Neural cell (in vitro differentiated cells): ENCODE measurements at regions not wholly inside any gene's neighbourhood (a gene's known extent, or its start where the extent isn't known, plus 50 kb on each side); places are given as distances from the start of the nearest gene placed in this dataset.
A peak's percentile ranks its signal among the peaks of the same experiment; 100 is the strongest.

ENCODE experiments used
- H2AFZ ChIP-seq: fragments of 200-600, 300-800 bp; sonication (generic), shearing (Covaris generic); 2 replicates; pipeline ENCODE4 v1.6.0; 2014; ENCODE audit warnings: low read depth, mild to moderate bottlenecking, antibody characterized with exemption, low read length, moderate library complexity
- H3F3A ChIP-seq: fragments of 200-600 bp; shearing (Covaris generic); 2 replicates; pipeline ENCODE4 v1.6.1; 2016; ENCODE audit warnings: mild to moderate bottlenecking, moderate library complexity, mixed read lengths, antibody characterized with exemption, low read length; ENCODE audit not compliant: insufficient read depth, poor library complexity, severe bottlenecking
- H3K27ac ChIP-seq: fragments of 200-600, 300-800 bp; sonication (generic), shearing (Covaris generic); 2 replicates; pipeline ENCODE4 v1.5.1; 2014; ENCODE audit warnings: mild to moderate bottlenecking, low read length, moderate library complexity
- H3K27me3 ChIP-seq: fragments of 300-800, 200-600 bp; sonication (generic), shearing (Covaris generic); 2 replicates; pipeline ENCODE4 v1.6.0; 2014; ENCODE audit warnings: mild to moderate bottlenecking, low read depth, low read length, moderate library complexity; ENCODE audit not compliant: insufficient read depth
- H3K36me3 ChIP-seq: fragments of 300-800, 200-600 bp; sonication (generic), shearing (Covaris generic); 2 replicates; pipeline ENCODE4 v1.5.1; 2014; ENCODE audit warnings: mild to moderate bottlenecking, antibody characterized with exemption, low read length, moderate library complexity; ENCODE audit not compliant: insufficient read depth
- H3K4me2 ChIP-seq: fragments of 300-800, 200-600 bp; sonication (generic), shearing (Covaris generic); 2 replicates; pipeline ENCODE4 v1.6.0; 2014; ENCODE audit warnings: mild to moderate bottlenecking, low read length
- H3K4me3 ChIP-seq: fragments of 300-800, 200-600 bp; sonication (generic), shearing (Covaris generic); 2 replicates; pipeline ENCODE4 v1.5.1; 2014; ENCODE audit warnings: mild to moderate bottlenecking, low read length, moderate library complexity
- H3K79me2 ChIP-seq: fragments of 200-600 bp; shearing (Covaris generic); replicated peaks from 2 replicates; pipeline ENCODE4 v1.6.0; 2014; ENCODE audit warnings: mild to moderate bottlenecking, low read length, moderate library complexity; ENCODE audit not compliant: insufficient read depth
- H3K9ac ChIP-seq: fragments of 300-800, 200-600 bp; sonication (generic), shearing (Covaris generic); 2 replicates; pipeline ENCODE4 v1.6.1; 2016; ENCODE audit warnings: mild to moderate bottlenecking, low read length, mixed read lengths
- H3K9me2 ChIP-seq: fragments of 200-600 bp; shearing (Covaris generic); 2 replicates; pipeline ENCODE4 v1.6.1; 2016; ENCODE audit warnings: mild to moderate bottlenecking, low read length, mixed read lengths; ENCODE audit not compliant: insufficient read depth
- H3K9me3 ChIP-seq: fragments of 200-600, 300-800 bp; sonication (generic), shearing (Covaris generic); 2 replicates; pipeline ENCODE4 v1.6.1; 2016; ENCODE audit warnings: mild to moderate bottlenecking, mixed run types, low read length, moderate library complexity, mixed read lengths
- H4K20me1 ChIP-seq: fragments of 200-600 bp; shearing (Covaris generic); 2 replicates; pipeline ENCODE4 v1.6.1; 2016; ENCODE audit warnings: mild to moderate bottlenecking, mixed run types; ENCODE audit not compliant: insufficient read depth
- EP300 ChIP-seq: fragments of 450-650 bp; conservative IDR thresholded peaks from 2 replicates; pipeline ENCODE4 v1.6.1; 2014; ENCODE audit warnings: antibody characterized with exemption, mild to moderate bottlenecking, moderate library complexity; ENCODE audit not compliant: poor library complexity, severe bottlenecking
- EZH2 ChIP-seq: fragments of 200-600, 300-800 bp; shearing (Covaris generic), sonication (generic); IDR thresholded peaks from 2 replicates; pipeline ENCODE4 v1.6.1; 2014; ENCODE audit warnings: antibody characterized with exemption, low read length, borderline replicate concordance, mild to moderate bottlenecking; ENCODE audit not compliant: insufficient read depth, poor library complexity, severe bottlenecking
- MXI1 ChIP-seq: fragments of 450-650 bp; conservative IDR thresholded peaks from 2 replicates; pipeline ENCODE4 v1.6.1; 2014; ENCODE audit warnings: antibody characterized with exemption, mild to moderate bottlenecking; ENCODE audit not compliant: poor library complexity, severe bottlenecking
- POLR2AphosphoS5 ChIP-seq: IDR thresholded peaks from 2 replicates; pipeline ENCODE4 v1.6.1; 2012
- RAD21 ChIP-seq: fragments of 450-650 bp; conservative IDR thresholded peaks from 2 replicates; pipeline ENCODE4 v1.6.1; 2014; ENCODE audit warnings: antibody characterized with exemption, mild to moderate bottlenecking, moderate library complexity
- SMC3 ChIP-seq: fragments of 450-650 bp; conservative IDR thresholded peaks from 2 replicates; pipeline ENCODE4 v1.6.1; 2014; ENCODE audit warnings: antibody characterized with exemption, mild to moderate bottlenecking, moderate library complexity; ENCODE audit not compliant: poor library complexity
- TAF1 ChIP-seq: IDR thresholded peaks from 2 replicates; pipeline ENCODE4 v1.6.1; 2012; ENCODE audit warnings: low read depth
- TF ChIP-seq, protein P1 (sequence below): IDR thresholded peaks from 2 replicates; pipeline ENCODE4 v1.6.1; 2012; ENCODE audit warnings: borderline replicate concordance
- TF ChIP-seq, protein P2 (sequence below): fragments of 450-650 bp; IDR thresholded peaks from 2 replicates; pipeline ENCODE4 v1.5.1; 2014; ENCODE audit warnings: antibody characterized with exemption, mild to moderate bottlenecking, moderate library complexity; ENCODE audit not compliant: poor library complexity, severe bottlenecking

- Histone ChIP-seq H3K79me2 (no peaks in the 10 kb centered on the region), H3F3A (no peaks in the 10 kb centered on the region), H3K4me3 (peak overlapping the region; percentile 62), H4K20me1 (no peaks in the 10 kb centered on the region), H3K27ac (no peak overlapping the region), H3K9me3 (no peaks in the 10 kb centered on the region), H3K36me3 (no peaks in the 10 kb centered on the region), H3K9me2 (no peaks in the 10 kb centered on the region), H2AFZ (no peak overlapping the region), H3K27me3 (peaks cover 29% of the 10 kb centered on the region), H3K9ac (no peak overlapping the region), H3K4me2 (peak overlapping the region; percentile 60)
- TF ChIP-seq, protein P1, sequence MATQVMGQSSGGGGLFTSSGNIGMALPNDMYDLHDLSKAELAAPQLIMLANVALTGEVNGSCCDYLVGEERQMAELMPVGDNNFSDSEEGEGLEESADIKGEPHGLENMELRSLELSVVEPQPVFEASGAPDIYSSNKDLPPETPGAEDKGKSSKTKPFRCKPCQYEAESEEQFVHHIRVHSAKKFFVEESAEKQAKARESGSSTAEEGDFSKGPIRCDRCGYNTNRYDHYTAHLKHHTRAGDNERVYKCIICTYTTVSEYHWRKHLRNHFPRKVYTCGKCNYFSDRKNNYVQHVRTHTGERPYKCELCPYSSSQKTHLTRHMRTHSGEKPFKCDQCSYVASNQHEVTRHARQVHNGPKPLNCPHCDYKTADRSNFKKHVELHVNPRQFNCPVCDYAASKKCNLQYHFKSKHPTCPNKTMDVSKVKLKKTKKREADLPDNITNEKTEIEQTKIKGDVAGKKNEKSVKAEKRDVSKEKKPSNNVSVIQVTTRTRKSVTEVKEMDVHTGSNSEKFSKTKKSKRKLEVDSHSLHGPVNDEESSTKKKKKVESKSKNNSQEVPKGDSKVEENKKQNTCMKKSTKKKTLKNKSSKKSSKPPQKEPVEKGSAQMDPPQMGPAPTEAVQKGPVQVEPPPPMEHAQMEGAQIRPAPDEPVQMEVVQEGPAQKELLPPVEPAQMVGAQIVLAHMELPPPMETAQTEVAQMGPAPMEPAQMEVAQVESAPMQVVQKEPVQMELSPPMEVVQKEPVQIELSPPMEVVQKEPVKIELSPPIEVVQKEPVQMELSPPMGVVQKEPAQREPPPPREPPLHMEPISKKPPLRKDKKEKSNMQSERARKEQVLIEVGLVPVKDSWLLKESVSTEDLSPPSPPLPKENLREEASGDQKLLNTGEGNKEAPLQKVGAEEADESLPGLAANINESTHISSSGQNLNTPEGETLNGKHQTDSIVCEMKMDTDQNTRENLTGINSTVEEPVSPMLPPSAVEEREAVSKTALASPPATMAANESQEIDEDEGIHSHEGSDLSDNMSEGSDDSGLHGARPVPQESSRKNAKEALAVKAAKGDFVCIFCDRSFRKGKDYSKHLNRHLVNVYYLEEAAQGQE: no peak
- no peak for TF ChIP-seq EZH2
- no peak for TF ChIP-seq MXI1
- TF ChIP-seq RAD21: no peak
- TF ChIP-seq, protein P2, sequence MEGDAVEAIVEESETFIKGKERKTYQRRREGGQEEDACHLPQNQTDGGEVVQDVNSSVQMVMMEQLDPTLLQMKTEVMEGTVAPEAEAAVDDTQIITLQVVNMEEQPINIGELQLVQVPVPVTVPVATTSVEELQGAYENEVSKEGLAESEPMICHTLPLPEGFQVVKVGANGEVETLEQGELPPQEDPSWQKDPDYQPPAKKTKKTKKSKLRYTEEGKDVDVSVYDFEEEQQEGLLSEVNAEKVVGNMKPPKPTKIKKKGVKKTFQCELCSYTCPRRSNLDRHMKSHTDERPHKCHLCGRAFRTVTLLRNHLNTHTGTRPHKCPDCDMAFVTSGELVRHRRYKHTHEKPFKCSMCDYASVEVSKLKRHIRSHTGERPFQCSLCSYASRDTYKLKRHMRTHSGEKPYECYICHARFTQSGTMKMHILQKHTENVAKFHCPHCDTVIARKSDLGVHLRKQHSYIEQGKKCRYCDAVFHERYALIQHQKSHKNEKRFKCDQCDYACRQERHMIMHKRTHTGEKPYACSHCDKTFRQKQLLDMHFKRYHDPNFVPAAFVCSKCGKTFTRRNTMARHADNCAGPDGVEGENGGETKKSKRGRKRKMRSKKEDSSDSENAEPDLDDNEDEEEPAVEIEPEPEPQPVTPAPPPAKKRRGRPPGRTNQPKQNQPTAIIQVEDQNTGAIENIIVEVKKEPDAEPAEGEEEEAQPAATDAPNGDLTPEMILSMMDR: no peak
- TF ChIP-seq TAF1: no peak
- no peak for TF ChIP-seq POLR2AphosphoS5
- no peak for TF ChIP-seq EP300
- TF ChIP-seq SMC3: no peak
These were observed 307.8 kb upstream of the ARRDC4 start for GRCh38 chr15:97652700-97653167.

- no peak for TF ChIP-seq MXI1
- H4K20me1 ChIP-seq: no peaks in the 10 kb centered on the region
- H3K27ac ChIP-seq: no peak overlapping the region
- no peaks in the 10 kb centered on the region for H3K79me2 ChIP-seq
- peaks cover 29% of the 10 kb centered on the region for H3K27me3 ChIP-seq
- no peaks in the 10 kb centered on the region for H3F3A ChIP-seq
- no peak overlapping the region for H3K9ac ChIP-seq
- H3K9me3 ChIP-seq: no peaks in the 10 kb centered on the region
- no peak overlapping the region for H3K4me3 ChIP-seq
- H3K36me3 ChIP-seq: no peaks in the 10 kb centered on the region
- H3K4me2 ChIP-seq: no peak overlapping the region
- H3K9me2 ChIP-seq: no peaks in the 10 kb centered on the region
- H2AFZ ChIP-seq: no peak overlapping the region
These were observed 306.6 kb upstream of the ARRDC4 start for GRCh38 chr15:97653896-97654295.
